Peyer's patch (tissue), 4 donors: ENCODE measurements at regions not wholly inside any gene's neighbourhood (a gene's known extent, or its start where the extent isn't known, plus 50 kb on each side); places are given as distances from the start of the nearest gene placed in this dataset.

Source experiments
- POLR2A ChIP-seq, 2 donors: fragments of 450-650 bp; IDR thresholded peaks; one replicate each; pipeline ENCODE4 v1.5.1; 2017; ENCODE audit warnings: antibody characterized with exemption in 2 of 2, mild to moderate bottlenecking in 2 of 2, moderate library complexity in 2 of 2
- TF ChIP-seq, protein P1 (sequence below), 6 experiments: fragments of 450-650 bp in 4 of 6; fragments of 200-600 bp in 2 of 6; sonication (generic) in 1 of 6; IDR thresholded peaks; one replicate each; pipeline ENCODE4 v1.5.1; 2017 to 2019; ENCODE audit warnings: antibody characterized with exemption in 6 of 6, mild to moderate bottlenecking in 3 of 6, moderate library complexity in 1 of 6

DNA sequence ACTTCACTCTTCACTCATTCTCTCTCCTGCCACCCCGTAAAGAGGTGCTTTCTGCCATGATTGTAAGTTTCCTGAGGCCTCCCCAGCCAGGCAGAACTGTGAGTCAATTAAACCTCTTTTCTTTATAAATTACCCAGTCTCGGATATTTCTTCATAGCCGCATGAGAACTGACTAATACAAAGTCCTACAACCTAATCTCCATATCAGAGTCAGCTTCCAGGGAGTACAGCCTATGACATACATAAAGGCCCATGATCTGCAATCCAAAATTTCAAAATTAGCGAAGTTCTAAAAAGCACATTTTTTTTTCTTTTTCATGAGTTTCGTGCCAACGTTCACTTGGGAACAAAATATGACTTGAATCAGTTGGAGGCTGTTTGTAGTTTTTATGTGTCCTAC, 256.9 kb upstream of the DUSP10 start:
- TF ChIP-seq, protein P1, sequence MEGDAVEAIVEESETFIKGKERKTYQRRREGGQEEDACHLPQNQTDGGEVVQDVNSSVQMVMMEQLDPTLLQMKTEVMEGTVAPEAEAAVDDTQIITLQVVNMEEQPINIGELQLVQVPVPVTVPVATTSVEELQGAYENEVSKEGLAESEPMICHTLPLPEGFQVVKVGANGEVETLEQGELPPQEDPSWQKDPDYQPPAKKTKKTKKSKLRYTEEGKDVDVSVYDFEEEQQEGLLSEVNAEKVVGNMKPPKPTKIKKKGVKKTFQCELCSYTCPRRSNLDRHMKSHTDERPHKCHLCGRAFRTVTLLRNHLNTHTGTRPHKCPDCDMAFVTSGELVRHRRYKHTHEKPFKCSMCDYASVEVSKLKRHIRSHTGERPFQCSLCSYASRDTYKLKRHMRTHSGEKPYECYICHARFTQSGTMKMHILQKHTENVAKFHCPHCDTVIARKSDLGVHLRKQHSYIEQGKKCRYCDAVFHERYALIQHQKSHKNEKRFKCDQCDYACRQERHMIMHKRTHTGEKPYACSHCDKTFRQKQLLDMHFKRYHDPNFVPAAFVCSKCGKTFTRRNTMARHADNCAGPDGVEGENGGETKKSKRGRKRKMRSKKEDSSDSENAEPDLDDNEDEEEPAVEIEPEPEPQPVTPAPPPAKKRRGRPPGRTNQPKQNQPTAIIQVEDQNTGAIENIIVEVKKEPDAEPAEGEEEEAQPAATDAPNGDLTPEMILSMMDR (IDR thresholded peaks at IDR 0.05): no peak
- TF ChIP-seq POLR2A (IDR thresholded peaks at IDR 0.05): no peak
